SK-N-SH (cell line): ENCODE measurements at regions not wholly inside any gene's neighbourhood (a gene's known extent, or its start where the extent isn't known, plus 50 kb on each side); places are given as distances from the start of the nearest gene placed in this dataset.
A peak's percentile ranks its signal among the peaks of the same experiment; 100 is the strongest.

Experiments
- CTCF ChIA-PET: fragments of 300-600, 350-600 bp; formaldehyde crosslinking; extraction: SDS; loops from one replicate; lab custom pipeline; 2021; lab: Yijun Ruan, JAX
- POLR2A ChIA-PET: fragments of 350-600 bp; sonication (Branson Sonifier 250); formaldehyde crosslinking; extraction: SDS; loops from one replicate; lab custom pipeline; 2020; ENCODE audit warnings: antibody characterized with exemption, inconsistent platforms; lab: Yijun Ruan, JAX
- DNase-seq: peaks from one replicate; pipeline ENCODE4 v3.0.0; 2012
- H2AFZ ChIP-seq: fragments of 200-600 bp; sonication (generic); 2 replicates; pipeline ENCODE4 v1.8.1; 2016; ENCODE audit warnings: antibody characterized with exemption, mild to moderate bottlenecking, low read depth
- H3F3A ChIP-seq: fragments of 200-600 bp; sonication (generic); replicated peaks from 2 replicates; pipeline ENCODE3; 2016; ENCODE audit warnings: antibody characterized with exemption, mild to moderate bottlenecking; ENCODE audit not compliant: insufficient read depth
- H3K27ac ChIP-seq, 2 experiments: fragments of 200-500 bp in 1 of 2; fragments of 200-600 bp in 1 of 2; sonication (Bioruptor generic) in 1 of 2; sonication (generic), shearing (Covaris generic) in 1 of 2; 2 replicates each; pipeline versions ENCODE4 v1.5.1 to v1.6.1; 2014 to 2016; ENCODE audit warnings: low read depth in 2 of 2, inconsistent platforms in 1 of 2, low read length in 1 of 2, mild to moderate bottlenecking in 1 of 2, mixed read lengths in 1 of 2
- H3K27me3 ChIP-seq: fragments of 200-600 bp; sonication (generic), shearing (Covaris generic); 2 replicates; pipeline ENCODE4 v1.6.1; 2016; ENCODE audit warnings: mixed run types; ENCODE audit not compliant: insufficient read depth
- H3K36me3 ChIP-seq, 2 experiments: fragments of 200-500 bp in 1 of 2; fragments of 200-600 bp in 1 of 2; sonication (Bioruptor generic) in 1 of 2; sonication (generic) in 1 of 2; replicated peaks in 1 of 2; 2 replicates each; pipeline versions ENCODE3 to v1.5.1; 2014 to 2016; ENCODE audit warnings: low read length in 1 of 2, mild to moderate bottlenecking in 1 of 2; ENCODE audit not compliant: insufficient read depth in 2 of 2, control insufficient read depth in 1 of 2
- H3K4me1 ChIP-seq, 2 experiments: fragments of 200-500 bp in 1 of 2; fragments of 200-600 bp in 1 of 2; sonication (Bioruptor generic) in 1 of 2; sonication (generic), shearing (Covaris generic) in 1 of 2; 2 replicates each; pipeline versions ENCODE4 v1.5.1 to v1.6.1; 2014 to 2016; ENCODE audit warnings: low read depth in 1 of 2, low read length in 1 of 2, mixed run types in 1 of 2; ENCODE audit not compliant: insufficient read depth in 2 of 2, control insufficient read depth in 1 of 2
- H3K4me2 ChIP-seq: fragments of 200-600 bp; sonication (generic), shearing (Covaris generic); 2 replicates; pipeline ENCODE4 v1.6.1; 2017; ENCODE audit warnings: mixed run types
- H3K4me3 ChIP-seq, 2 experiments: fragments of 200-500 bp in 1 of 2; fragments of 200-600 bp in 1 of 2; sonication (Bioruptor generic) in 1 of 2; sonication (generic), shearing (Covaris generic) in 1 of 2; 2 replicates each; pipeline versions ENCODE4 v1.5.1 to v1.8.1; 2014 to 2016; ENCODE audit warnings: low read depth in 2 of 2, inconsistent platforms in 1 of 2, low read length in 1 of 2, mild to moderate bottlenecking in 1 of 2, mixed read lengths in 1 of 2, moderate library complexity in 1 of 2
- H3K79me2 ChIP-seq: fragments of 200-600 bp; sonication (generic); 2 replicates; pipeline ENCODE4 v1.8.1; 2017; ENCODE audit warnings: mild to moderate bottlenecking; ENCODE audit not compliant: insufficient read depth
- H3K9ac ChIP-seq: fragments of 200-600 bp; sonication (generic); 2 replicates; pipeline ENCODE4 v1.6.1; 2017; ENCODE audit warnings: mixed run types
- H3K9me2 ChIP-seq: fragments of 200-600 bp; sonication (generic); 2 replicates; pipeline ENCODE4 v1.6.1; 2017; ENCODE audit warnings: mixed run types
- H3K9me3 ChIP-seq: fragments of 200-600 bp; sonication (generic); 2 replicates; pipeline ENCODE4 v1.6.1; 2017; ENCODE audit warnings: mixed run types, mild to moderate bottlenecking, moderate library complexity
- H4K20me1 ChIP-seq: fragments of 200-600 bp; sonication (generic); 2 replicates; pipeline ENCODE4 v1.6.1; 2017; ENCODE audit warnings: mild to moderate bottlenecking, mixed run types; ENCODE audit not compliant: insufficient read depth
- CHD2 ChIP-seq: fragments of 150-350 bp; IDR thresholded peaks from 2 replicates; pipeline ENCODE4 v1.6.1; 2018; ENCODE audit warnings: low read length; ENCODE audit not compliant: partially characterized antibody
- CTCF ChIP-seq: fragments of 200-600 bp; sonication (generic); IDR thresholded peaks from 2 replicates; pipeline ENCODE4 v1.6.1; 2017; ENCODE audit warnings: antibody characterized with exemption, mild to moderate bottlenecking, moderate library complexity
- FOSL2 ChIP-seq: IDR thresholded peaks from 2 replicates; pipeline ENCODE4 v1.4.0; 2012; ENCODE audit warnings: low read depth, mild to moderate bottlenecking, moderate library complexity, borderline replicate concordance
- GABPA ChIP-seq: IDR thresholded peaks from 2 replicates; pipeline ENCODE4 v1.4.0; 2012; ENCODE audit warnings: low read depth, mild to moderate bottlenecking
- GATA2 ChIP-seq: sonication (generic); formaldehyde crosslinking; IDR thresholded peaks from 2 replicates; pipeline ENCODE4 v1.5.0; 2020; ENCODE audit warnings: mild to moderate bottlenecking, missing genetic modification reagents
- IRF3 ChIP-seq: fragments of 150-350 bp; IDR thresholded peaks from 2 replicates; pipeline ENCODE4 v1.6.1; 2016; ENCODE audit warnings: mild to moderate bottlenecking, low read depth, low read length
- MXI1 ChIP-seq: IDR thresholded peaks from 2 replicates; pipeline ENCODE4 v1.6.1; 2012; ENCODE audit warnings: mild to moderate bottlenecking, low read depth, low read length, improper control_type of control experiment
- RAD21 ChIP-seq: IDR thresholded peaks from 2 replicates; pipeline ENCODE4 v1.6.1; 2012; ENCODE audit warnings: mild to moderate bottlenecking, low read length
- RFX5 ChIP-seq: IDR thresholded peaks from 2 replicates; pipeline ENCODE4 v1.6.1; 2012; ENCODE audit warnings: mild to moderate bottlenecking, improper control_type of control experiment, low read length
- SIN3A ChIP-seq: IDR thresholded peaks from 2 replicates; pipeline ENCODE4 v1.6.1; 2012; ENCODE audit warnings: low read depth, mild to moderate bottlenecking, low read length, moderate library complexity, borderline replicate concordance
- TAF1 ChIP-seq: IDR thresholded peaks from 2 replicates; pipeline ENCODE4 v1.6.1; 2012; ENCODE audit warnings: low read depth, mild to moderate bottlenecking, low read length, moderate library complexity, borderline replicate concordance
- ZBTB33 ChIP-seq: IDR thresholded peaks from 2 replicates; pipeline ENCODE4 v1.4.0; 2012; ENCODE audit warnings: low read depth, borderline replicate concordance
- WGBS: methylation state at CpG from one replicate; pipeline ENCODE4 v1.1.6; 2017; ENCODE audit warnings: low lambda C conversion rate; 5-methylcytosine and 5-hydroxymethylcytosine counted together

- CTCF ChIA-PET: no interaction called here
- H3K9me3 ChIP-seq: no peaks in the 10 kb centered on the region
- POLR2A ChIA-PET: no interaction called here
- no peaks in the 10 kb centered on the region for H3K9me2 ChIP-seq
- no peaks in the 10 kb centered on the region for H3K79me2 ChIP-seq
- H3K36me3 ChIP-seq: no peaks in the 10 kb centered on the region
- H3K9ac ChIP-seq: no peak overlapping the region
- 94% methylated on average over 6 of the region's 6 CpGs for WGBS
- H3K4me2 ChIP-seq: peak overlapping the region; percentile 34
- H3K27me3 ChIP-seq: no peaks in the 10 kb centered on the region
- H3K4me1 ChIP-seq: peaks cover 3 to 14% of the 10 kb centered on the region in 2 experiments; a peak in 2 of 4 replicates
- H4K20me1 ChIP-seq: no peaks in the 10 kb centered on the region
- no peak overlapping the region for H3K4me3 ChIP-seq
- no peaks in the 10 kb centered on the region for H3F3A ChIP-seq
- no peak for DNase-seq
- TF ChIP-seq MXI1 (no peak), RAD21 (no peak), CTCF (no peak), GABPA (no peak), CHD2 (no peak), GATA2 (CRISPR knock-in tag) (no peak), RFX5 (no peak), FOSL2 (no peak), TAF1 (no peak), ZBTB33 (no peak), SIN3A (no peak), IRF3 (no peak)
- peak overlapping the region in 1 of 2 experiments; percentile 61; a peak in 2 of 4 replicates for H3K27ac ChIP-seq
- H2AFZ ChIP-seq: peak overlapping the region; percentile 78
Measured at GRCh38 chr5:74250304-74251102, 390.0 kb downstream of the ENC1 start.
